HCT116 (cell line): ENCODE measurements at regions not wholly inside any gene's neighbourhood (a gene's known extent, or its start where the extent isn't known, plus 50 kb on each side); places are given as distances from the start of the nearest gene placed in this dataset.

Experiments
- ATAC-seq: fragments of 200-7000 bp; cut with Tn5 transposase; 2 replicates; pipeline ENCODE4 v1.9.1; 2020; ENCODE audit warnings: mild to moderate bottlenecking, moderate library complexity
- BruUV-seq: library from RNA; stranded (reverse); fragments of 400-500 nt; replicated peaks from 2 replicates; lab custom pipeline; 2021; lab: Mats Ljungman, UMichigan
- CTCF ChIA-PET: fragments of 300-600 bp; sonication (Branson Sonifier 250); formaldehyde crosslinking; loops from one replicate; lab custom pipeline; 2021; ENCODE audit warnings: antibody characterized with exemption; lab: Charles Lee
- POLR2A ChIA-PET: fragments of 300-600, 350-600 bp; sonication (Branson Sonifier 250); formaldehyde crosslinking; loops from one replicate; lab custom pipeline; 2021; ENCODE audit warnings: antibody characterized with exemption; lab: Charles Lee
- RAD21 ChIA-PET, 2 experiments: fragments of 300-600 bp; sonication (Branson Sonifier 250); formaldehyde crosslinking; loops; one replicate each; lab custom pipeline; 2023; ENCODE audit warnings: low total read pairs in 2 of 2; ENCODE audit not compliant: uncharacterized antibody in 2 of 2, unreplicated experiment in 2 of 2, low non-redundant PET in 1 of 2; lab: Charles Lee
- DNase-seq: peaks from one replicate; pipeline ENCODE4 v3.0.0-alpha.2; 2010; ENCODE audit warnings: low read depth, low spot score
- H2AFZ ChIP-seq: fragments of 200-600 bp; shearing (Covaris generic), sonication (generic); 2 replicates; pipeline ENCODE4 v1.6.1; 2017; ENCODE audit warnings: low read depth, mixed run types, mixed read lengths, antibody characterized with exemption, low read length; ENCODE audit not compliant: poor library complexity, severe bottlenecking
- H3K27ac ChIP-seq: 2 replicates; pipeline ENCODE4 v1.5.1; 2012; ENCODE audit warnings: low read depth, low read length
- H3K27me3 ChIP-seq: fragments of 200-600 bp; sonication (generic); 2 replicates; pipeline ENCODE4 v1.6.1; 2016; ENCODE audit warnings: mixed run types, low read length, mixed read lengths; ENCODE audit not compliant: insufficient read depth
- H3K36me3 ChIP-seq, 2 experiments: fragments of 200-500 bp in 1 of 2; fragments of 200-600 bp in 1 of 2; sonication (Bioruptor generic) in 1 of 2; sonication (generic) in 1 of 2; 2 replicates each; pipeline versions ENCODE4 v1.5.1 to v1.6.1; 2014 to 2016; ENCODE audit warnings: low read length in 2 of 2, inconsistent platforms in 1 of 2, mixed read lengths in 1 of 2, mixed run types in 1 of 2; ENCODE audit not compliant: insufficient read depth in 2 of 2, control insufficient read depth in 1 of 2
- H3K4me1 ChIP-seq, 2 experiments: fragments of 200-600 bp in 1 of 2; sonication (generic) in 1 of 2; 2 replicates each; pipeline versions ENCODE4 v1.5.1 to v1.6.1; 2012 to 2017; ENCODE audit warnings: low read length in 2 of 2, inconsistent platforms in 1 of 2, mild to moderate bottlenecking in 1 of 2, mixed read lengths in 1 of 2, mixed run types in 1 of 2, moderate library complexity in 1 of 2; ENCODE audit not compliant: insufficient read depth in 2 of 2, control insufficient read depth in 1 of 2
- H3K4me2 ChIP-seq: fragments of 200-600 bp; sonication (generic); 2 replicates; pipeline ENCODE4 v1.6.1; 2017; ENCODE audit warnings: mixed run types, low read length, mixed read lengths
- H3K4me3 ChIP-seq, 2 experiments: fragments of 200-600 bp in 1 of 2; sonication (generic) in 1 of 2; replicated peaks in 1 of 2; 2 replicates each; pipeline ENCODE4 v1.5.1; 2011 to 2016; ENCODE audit warnings: low read length in 2 of 2, control low read depth in 1 of 2, low read depth in 1 of 2, mild to moderate bottlenecking in 1 of 2, mixed read lengths in 1 of 2, mixed run types in 1 of 2
- H3K79me2 ChIP-seq: fragments of 200-600 bp; sonication (generic); 2 replicates; pipeline ENCODE4 v1.6.1; 2017; ENCODE audit warnings: mild to moderate bottlenecking, mixed run types, low read length, moderate library complexity, mixed read lengths; ENCODE audit not compliant: insufficient read depth
- H3K9ac ChIP-seq: fragments of 200-600 bp; sonication (generic); 2 replicates; pipeline ENCODE4 v1.6.1; 2016; ENCODE audit warnings: low read length, mixed read lengths
- H3K9me2 ChIP-seq: fragments of 200-600 bp; sonication (generic), shearing (Covaris generic); 2 replicates; pipeline ENCODE4 v1.6.1; 2017; ENCODE audit warnings: mixed run types, mild to moderate bottlenecking, moderate library complexity; ENCODE audit not compliant: insufficient read depth
- H3K9me3 ChIP-seq, 2 experiments: fragments of 200-500 bp in 1 of 2; fragments of 200-600 bp in 1 of 2; sonication (Bioruptor generic) in 1 of 2; sonication (generic) in 1 of 2; 2 replicates each; pipeline ENCODE4 v1.6.1; 2014 to 2017; ENCODE audit warnings: low read length in 2 of 2, mixed read lengths in 2 of 2, inconsistent platforms in 1 of 2, low read depth in 1 of 2, mild to moderate bottlenecking in 1 of 2, mixed run types in 1 of 2, moderate library complexity in 1 of 2; ENCODE audit not compliant: control insufficient read depth in 1 of 2, insufficient read depth in 1 of 2
- H4K20me1 ChIP-seq: fragments of 200-600 bp; sonication (generic), shearing (Covaris generic); 2 replicates; pipeline ENCODE4 v1.6.1; 2017; ENCODE audit warnings: mixed run types, mild to moderate bottlenecking, moderate library complexity; ENCODE audit not compliant: insufficient read depth
- CEBPB ChIP-seq: IDR thresholded peaks from 2 replicates; pipeline ENCODE4 v1.6.1; 2012; ENCODE audit warnings: low read depth
- EGR1 ChIP-seq: IDR thresholded peaks from 2 replicates; pipeline ENCODE4 v1.6.1; 2012; ENCODE audit warnings: low read depth
- ELF1 ChIP-seq: IDR thresholded peaks from 2 replicates; pipeline ENCODE4 v1.6.1; 2012; ENCODE audit warnings: low read depth, borderline replicate concordance
- EZH2 ChIP-seq: fragments of 200-600 bp; sonication (generic); IDR thresholded peaks from 2 replicates; pipeline ENCODE4 v1.6.1; 2017; ENCODE audit warnings: antibody characterized with exemption, mixed run types
- EZH2phosphoT487 ChIP-seq: fragments of 200-600 bp; IDR thresholded peaks from 2 replicates; pipeline ENCODE4 v1.6.1; 2018; ENCODE audit warnings: antibody characterized with exemption, borderline replicate concordance
- FOSL1 ChIP-seq: IDR thresholded peaks from 2 replicates; pipeline ENCODE4 v1.6.1; 2012; ENCODE audit warnings: low read depth
- JUND ChIP-seq: IDR thresholded peaks from 2 replicates; pipeline ENCODE4 v1.6.1; 2012
- POLR2AphosphoS5 ChIP-seq: IDR thresholded peaks from 2 replicates; pipeline ENCODE4 v1.6.1; 2011; ENCODE audit warnings: mild to moderate bottlenecking, low read depth, low read length, moderate library complexity
- RAD21 ChIP-seq: IDR thresholded peaks from 2 replicates; pipeline ENCODE4 v1.6.1; 2012; ENCODE audit warnings: low read depth, mild to moderate bottlenecking
- SIN3A ChIP-seq: IDR thresholded peaks from 2 replicates; pipeline ENCODE4 v1.6.1; 2012; ENCODE audit warnings: low read depth
- SP1 ChIP-seq: IDR thresholded peaks from 2 replicates; pipeline ENCODE4 v1.6.1; 2012; ENCODE audit warnings: low read depth
- SRF ChIP-seq: IDR thresholded peaks from 2 replicates; pipeline ENCODE4 v1.6.1; 2012; ENCODE audit warnings: low read depth
- TCF7L2 ChIP-seq: IDR thresholded peaks from 2 replicates; pipeline ENCODE4 v1.7.0; 2011; ENCODE audit warnings: borderline replicate concordance, inconsistent platforms; ENCODE audit not compliant: insufficient read depth, insufficient read length; ENCODE audit errors: extremely low read depth
- YY1 ChIP-seq: IDR thresholded peaks from 2 replicates; pipeline ENCODE4 v1.6.1; 2011; ENCODE audit warnings: low read length, low read depth, moderate library complexity, mild to moderate bottlenecking; ENCODE audit not compliant: insufficient replicate concordance; ENCODE audit errors: extremely low read depth
- ZFX ChIP-seq: fragments of 450-650 bp; IDR thresholded peaks from 2 replicates; pipeline ENCODE4 v1.6.1; 2017
- ZNF274 ChIP-seq: fragments of 200-500 bp; sonication (Bioruptor generic); IDR thresholded peaks from 2 replicates; pipeline ENCODE4 v1.6.1; 2014; ENCODE audit warnings: mild to moderate bottlenecking, low read depth, low read length, inconsistent platforms
- intact Hi-C: fragments of 100-400 bp; cut with micrococcal nuclease; formaldehyde crosslinking; loops from 2 replicates; pipeline ENCODE4 v1.10.0; 2022
- TF ChIP-seq, protein P1 (sequence below): IDR thresholded peaks from 2 replicates; pipeline ENCODE4 v1.6.1; 2011; ENCODE audit warnings: mild to moderate bottlenecking, low read length, moderate library complexity; ENCODE audit not compliant: insufficient replicate concordance; ENCODE audit errors: extremely low read depth
- TF ChIP-seq, protein P2 (sequence below): IDR thresholded peaks from 2 replicates; pipeline ENCODE4 v1.6.1; 2012; ENCODE audit warnings: low read depth

DNA sequence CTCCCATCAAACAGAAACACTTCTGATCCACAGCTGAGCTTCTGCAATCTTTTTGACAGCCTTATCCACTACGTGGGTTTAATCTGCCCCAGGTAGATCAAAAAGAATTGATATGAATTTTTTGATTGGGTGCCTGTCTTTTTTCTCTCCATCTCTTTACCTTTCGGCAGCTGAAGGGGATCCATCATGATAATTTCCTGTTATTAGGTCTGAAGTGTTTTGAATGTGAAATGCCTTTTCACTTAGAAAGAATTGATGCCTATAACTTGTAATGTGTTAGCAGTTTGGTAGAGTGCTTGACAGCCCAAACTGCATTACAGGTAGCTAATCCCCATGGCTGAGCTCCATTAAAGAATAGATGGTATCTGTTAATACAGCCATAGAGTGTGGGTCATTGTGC, 745.4 kb downstream of the TLR4 start:
- TF ChIP-seq ZFX (no peak), ELF1 (no peak), YY1 (no peak), FOSL1 (no peak), EZH2 (no peak), EGR1 (no peak)
- DNase-seq (no peak), ATAC-seq (no peak)
- Histone ChIP-seq H3K4me1 (no peaks in the 10 kb centered on the region), H3K27me3 (no peaks in the 10 kb centered on the region), H3K79me2 (no peaks in the 10 kb centered on the region), H3K9ac (no peak overlapping the region), H3K36me3 (no peaks in the 10 kb centered on the region), H3K9me2 (no peaks in the 10 kb centered on the region), H3K27ac (no peak overlapping the region), H4K20me1 (no peaks in the 10 kb centered on the region), H2AFZ (no peak overlapping the region), H3K4me2 (no peak overlapping the region), H3K4me3 (no peak overlapping the region), H3K9me3 (peaks cover 9 to 21% of the 10 kb centered on the region in 2 experiments; a peak in 2 of 4 replicates)
- POLR2A ChIA-PET: no interaction called here
- RAD21 ChIA-PET: no interaction called here
- intact Hi-C loops: no loop called here
- no TSS peak for BruUV-seq
- CTCF ChIA-PET: no interaction called here

DNA sequence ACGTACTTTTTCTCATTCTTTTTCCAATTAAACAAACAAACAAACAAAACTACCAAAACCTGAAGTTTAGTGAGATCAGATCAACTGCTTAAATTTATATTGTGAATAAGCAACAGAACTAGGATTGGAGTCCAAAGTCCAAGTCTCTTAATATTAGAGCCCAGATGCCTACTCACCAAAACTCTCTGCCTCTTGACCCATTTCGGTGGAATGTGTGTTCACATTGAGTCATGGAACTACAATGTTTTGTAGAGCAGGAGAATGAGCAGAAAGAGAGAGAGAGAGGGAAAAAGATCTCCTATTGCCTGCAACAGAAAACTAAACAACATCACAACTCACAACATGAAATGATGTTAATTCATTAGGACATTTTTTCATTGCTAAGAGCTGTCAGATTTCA, 751.1 kb downstream of the TLR4 start:
- intact Hi-C loops: no loop called here
- Histone ChIP-seq H3K4me2 (no peak overlapping the region), H3K9ac (no peak overlapping the region), H3K9me2 (no peaks in the 10 kb centered on the region), H3K36me3 (no peaks in the 10 kb centered on the region), H3K27me3 (no peaks in the 10 kb centered on the region), H2AFZ (no peak overlapping the region), H4K20me1 (no peaks in the 10 kb centered on the region), H3K9me3 (peaks cover 4 to 21% of the 10 kb centered on the region in 2 experiments; a peak in 2 of 4 replicates), H3K79me2 (no peaks in the 10 kb centered on the region), H3K4me3 (no peak overlapping the region), H3K27ac (no peak overlapping the region), H3K4me1 (no peaks in the 10 kb centered on the region)
- DNase-seq: no peak
- ChIA-PET CTCF (no interaction called here), POLR2A (no interaction called here), RAD21 (no interaction called here)
- no peak for ATAC-seq
- no TSS peak for BruUV-seq
- no peak for TF ChIP-seq SP1
- TF ChIP-seq ZFX: no peak
- TF ChIP-seq RAD21: no peak
- TF ChIP-seq SIN3A: no peak
- no peak for TF ChIP-seq CEBPB
- TF ChIP-seq, protein P1, sequence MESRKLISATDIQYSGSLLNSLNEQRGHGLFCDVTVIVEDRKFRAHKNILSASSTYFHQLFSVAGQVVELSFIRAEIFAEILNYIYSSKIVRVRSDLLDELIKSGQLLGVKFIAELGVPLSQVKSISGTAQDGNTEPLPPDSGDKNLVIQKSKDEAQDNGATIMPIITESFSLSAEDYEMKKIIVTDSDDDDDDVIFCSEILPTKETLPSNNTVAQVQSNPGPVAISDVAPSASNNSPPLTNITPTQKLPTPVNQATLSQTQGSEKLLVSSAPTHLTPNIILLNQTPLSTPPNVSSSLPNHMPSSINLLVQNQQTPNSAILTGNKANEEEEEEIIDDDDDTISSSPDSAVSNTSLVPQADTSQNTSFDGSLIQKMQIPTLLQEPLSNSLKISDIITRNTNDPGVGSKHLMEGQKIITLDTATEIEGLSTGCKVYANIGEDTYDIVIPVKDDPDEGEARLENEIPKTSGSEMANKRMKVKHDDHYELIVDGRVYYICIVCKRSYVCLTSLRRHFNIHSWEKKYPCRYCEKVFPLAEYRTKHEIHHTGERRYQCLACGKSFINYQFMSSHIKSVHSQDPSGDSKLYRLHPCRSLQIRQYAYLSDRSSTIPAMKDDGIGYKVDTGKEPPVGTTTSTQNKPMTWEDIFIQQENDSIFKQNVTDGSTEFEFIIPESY: no peak
- TF ChIP-seq SRF: no peak
- TF ChIP-seq, protein P2, sequence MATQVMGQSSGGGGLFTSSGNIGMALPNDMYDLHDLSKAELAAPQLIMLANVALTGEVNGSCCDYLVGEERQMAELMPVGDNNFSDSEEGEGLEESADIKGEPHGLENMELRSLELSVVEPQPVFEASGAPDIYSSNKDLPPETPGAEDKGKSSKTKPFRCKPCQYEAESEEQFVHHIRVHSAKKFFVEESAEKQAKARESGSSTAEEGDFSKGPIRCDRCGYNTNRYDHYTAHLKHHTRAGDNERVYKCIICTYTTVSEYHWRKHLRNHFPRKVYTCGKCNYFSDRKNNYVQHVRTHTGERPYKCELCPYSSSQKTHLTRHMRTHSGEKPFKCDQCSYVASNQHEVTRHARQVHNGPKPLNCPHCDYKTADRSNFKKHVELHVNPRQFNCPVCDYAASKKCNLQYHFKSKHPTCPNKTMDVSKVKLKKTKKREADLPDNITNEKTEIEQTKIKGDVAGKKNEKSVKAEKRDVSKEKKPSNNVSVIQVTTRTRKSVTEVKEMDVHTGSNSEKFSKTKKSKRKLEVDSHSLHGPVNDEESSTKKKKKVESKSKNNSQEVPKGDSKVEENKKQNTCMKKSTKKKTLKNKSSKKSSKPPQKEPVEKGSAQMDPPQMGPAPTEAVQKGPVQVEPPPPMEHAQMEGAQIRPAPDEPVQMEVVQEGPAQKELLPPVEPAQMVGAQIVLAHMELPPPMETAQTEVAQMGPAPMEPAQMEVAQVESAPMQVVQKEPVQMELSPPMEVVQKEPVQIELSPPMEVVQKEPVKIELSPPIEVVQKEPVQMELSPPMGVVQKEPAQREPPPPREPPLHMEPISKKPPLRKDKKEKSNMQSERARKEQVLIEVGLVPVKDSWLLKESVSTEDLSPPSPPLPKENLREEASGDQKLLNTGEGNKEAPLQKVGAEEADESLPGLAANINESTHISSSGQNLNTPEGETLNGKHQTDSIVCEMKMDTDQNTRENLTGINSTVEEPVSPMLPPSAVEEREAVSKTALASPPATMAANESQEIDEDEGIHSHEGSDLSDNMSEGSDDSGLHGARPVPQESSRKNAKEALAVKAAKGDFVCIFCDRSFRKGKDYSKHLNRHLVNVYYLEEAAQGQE: no peak
- TF ChIP-seq JUND: no peak
- TF ChIP-seq ELF1: no peak
- TF ChIP-seq EZH2: no peak
- no peak for TF ChIP-seq EZH2phosphoT487
- TF ChIP-seq POLR2AphosphoS5: no peak
- no peak for TF ChIP-seq ZNF274
- TF ChIP-seq TCF7L2: no peak
